RCC 7860 (cell line): ENCODE measurements at regions not wholly inside any gene's neighbourhood (a gene's known extent, or its start where the extent isn't known, plus 50 kb on each side); places are given as distances from the start of the nearest gene placed in this dataset.

ENCODE experiments used
- DNase-seq: peaks from one replicate; pipeline ENCODE4 v3.0.0-alpha.2; 2015; ENCODE audit warnings: low spot score
- FAIRE-seq: peaks from 2 replicates; lab custom pipeline; 2012; peaks lifted over from hg19 to GRCh38; lab: Jason Lieb, UNC

DNA sequence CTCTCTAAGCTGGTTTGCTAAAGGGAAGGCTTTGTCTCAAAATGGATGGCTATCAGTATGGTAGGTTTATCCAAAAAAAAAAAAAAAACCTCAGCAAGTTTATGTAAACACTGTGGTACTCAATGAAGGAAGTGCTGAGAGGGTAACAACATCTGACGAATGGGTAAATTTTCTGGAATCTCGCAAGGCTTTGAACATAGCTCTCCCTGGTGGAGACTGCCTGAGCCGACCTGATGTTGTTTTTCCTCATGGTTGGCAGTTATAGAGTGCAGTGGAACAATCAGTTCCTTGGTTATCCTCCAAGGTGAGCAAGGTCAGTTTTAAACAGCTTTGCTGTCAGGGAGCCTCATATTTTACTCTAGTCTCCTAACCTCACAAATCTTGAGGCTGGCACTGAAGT, 94.6 kb downstream of the ZPLD1 start:
- FAIRE-seq (no peak), DNase-seq (no peak)

DNA sequence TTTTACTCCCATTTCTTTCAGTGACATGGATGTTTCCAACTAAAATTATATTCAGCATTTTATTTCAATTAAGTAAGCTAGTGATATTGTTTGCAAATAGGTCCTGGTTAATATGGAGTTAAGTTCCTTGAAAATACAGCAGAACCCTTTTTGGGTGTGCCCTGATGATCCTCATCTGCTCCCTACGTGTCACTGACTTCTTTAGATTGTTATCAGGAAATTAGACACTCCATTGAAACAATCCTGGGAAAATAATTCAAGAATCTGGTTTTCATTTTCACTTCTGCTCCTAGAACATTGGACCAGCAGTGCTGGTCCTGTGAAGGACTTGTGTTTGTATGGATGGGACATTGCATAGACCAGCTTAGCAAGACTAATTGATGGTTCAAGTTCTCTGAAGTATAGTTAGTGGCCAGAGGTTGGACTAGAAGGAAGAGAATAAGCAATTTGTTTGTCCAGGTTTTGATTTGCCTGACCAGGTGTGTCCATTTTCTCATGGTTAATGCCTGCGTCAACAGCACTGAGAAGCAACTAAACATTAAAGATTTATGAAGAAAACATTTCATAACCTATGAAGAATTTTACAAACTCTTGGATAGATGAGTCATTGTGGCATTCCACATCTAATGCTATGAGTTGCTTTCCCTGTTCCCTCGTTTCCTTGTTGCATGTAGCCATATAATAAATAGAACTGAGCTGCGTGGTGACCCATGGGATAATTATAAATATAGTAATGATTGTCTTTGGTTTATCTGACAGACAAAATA, 95.8 kb downstream of the ZPLD1 start:
- FAIRE-seq (no peak), DNase-seq (peak; percentile 10)

DNA sequence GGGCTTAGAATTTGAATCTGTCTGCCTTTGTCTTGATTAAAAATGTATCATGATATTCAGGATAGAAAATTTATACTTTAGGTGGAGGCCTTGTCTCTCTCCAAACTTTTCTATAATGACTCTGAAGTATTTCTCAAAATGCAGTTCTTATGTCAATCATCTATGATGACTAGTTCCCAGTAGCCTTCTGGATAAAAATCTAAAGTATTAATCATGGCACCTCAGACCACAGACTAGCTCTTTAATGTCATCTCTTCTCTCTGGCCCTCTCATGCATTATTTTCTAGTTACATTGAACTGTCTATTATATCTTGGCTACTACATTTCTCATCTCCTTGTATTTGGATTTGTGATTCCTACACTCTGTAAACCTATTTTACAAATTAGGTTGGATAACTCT, 96.9 kb downstream of the ZPLD1 start:
- DNase-seq = no peak
- FAIRE-seq = peak; percentile 55

DNA sequence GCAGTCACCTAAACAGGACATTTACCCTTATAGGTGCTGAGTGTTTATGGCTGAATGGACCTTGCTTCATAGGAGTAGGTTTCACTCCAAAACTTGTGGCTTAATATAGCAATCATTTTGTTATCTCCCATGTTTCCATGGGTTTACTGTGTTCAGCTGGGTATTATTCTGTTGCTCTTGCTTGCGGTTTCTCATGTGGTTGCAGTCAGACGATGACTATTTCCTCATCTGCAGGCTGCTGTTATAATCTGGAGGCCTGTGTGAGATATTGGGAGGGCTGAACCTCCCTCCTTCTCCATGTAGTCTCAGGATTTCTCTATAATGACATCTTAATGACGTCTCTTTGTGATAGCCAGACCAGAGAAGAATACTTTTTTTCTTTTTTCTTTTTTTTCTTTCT, 98.1 kb downstream of the ZPLD1 start:
- DNase-seq (peak; percentile 29), FAIRE-seq (no peak)

DNA sequence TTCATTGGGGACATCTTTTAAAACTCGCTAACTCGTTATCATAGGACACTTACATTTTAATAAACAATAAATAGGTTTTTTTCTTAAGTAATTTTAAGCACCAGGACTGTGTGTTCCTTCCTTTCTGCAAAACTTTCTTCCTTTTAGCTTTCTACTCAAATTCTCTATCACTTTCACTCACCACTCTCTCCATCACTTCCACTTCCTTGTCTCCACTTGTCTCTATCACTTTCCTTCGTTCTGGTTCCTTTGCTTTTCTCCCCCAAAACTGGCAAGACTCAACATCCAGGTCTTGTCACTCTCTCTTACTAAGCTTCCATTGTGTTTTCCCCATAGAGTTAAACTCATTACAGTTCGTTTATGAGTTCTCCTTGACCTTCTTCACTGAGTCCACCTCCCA, 99.0 kb downstream of the ZPLD1 start:
- FAIRE-seq (no peak), DNase-seq (no peak)

DNA sequence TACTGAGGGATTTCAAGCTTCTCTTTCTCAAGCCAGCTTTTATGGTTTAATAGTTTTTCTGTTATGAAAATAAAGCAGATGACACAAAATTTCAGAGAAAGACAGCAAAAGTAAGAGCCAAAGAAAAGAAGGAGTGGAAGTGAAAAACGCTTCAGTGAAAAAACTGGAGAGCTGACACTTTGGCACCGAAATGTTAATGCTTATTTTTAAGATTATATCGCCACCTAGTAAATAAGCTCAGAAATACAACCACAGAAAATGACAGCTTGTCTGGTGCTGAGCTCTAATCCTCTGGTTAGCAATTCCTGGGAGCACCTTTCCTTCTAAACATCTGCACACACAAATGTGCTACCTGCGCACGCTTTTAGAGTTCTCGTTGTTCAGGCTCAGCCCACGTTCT, 101.6 kb downstream of the ZPLD1 start:
- FAIRE-seq (peak; percentile 75), DNase-seq (peak; percentile 44)

DNA sequence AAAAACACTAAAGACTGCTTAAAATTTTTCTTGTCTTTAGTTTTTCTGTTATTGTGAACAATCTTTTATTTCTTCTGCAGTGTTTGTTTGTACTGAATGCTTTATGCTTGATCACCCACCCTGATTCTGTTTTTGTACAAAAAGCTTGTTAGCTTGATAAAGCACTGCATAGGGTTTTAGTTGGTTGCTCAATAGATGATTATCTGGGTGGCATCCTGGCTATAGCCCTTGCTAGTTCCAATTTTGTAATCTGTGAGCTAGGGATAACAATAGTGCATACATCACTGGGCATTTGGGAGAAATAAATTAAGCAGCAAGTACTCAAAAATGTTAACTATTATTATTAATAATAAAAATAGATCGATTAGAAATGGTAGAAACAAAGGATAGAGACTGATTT, 102.3 kb downstream of the ZPLD1 start:
- DNase-seq (no peak), FAIRE-seq (no peak)

DNA sequence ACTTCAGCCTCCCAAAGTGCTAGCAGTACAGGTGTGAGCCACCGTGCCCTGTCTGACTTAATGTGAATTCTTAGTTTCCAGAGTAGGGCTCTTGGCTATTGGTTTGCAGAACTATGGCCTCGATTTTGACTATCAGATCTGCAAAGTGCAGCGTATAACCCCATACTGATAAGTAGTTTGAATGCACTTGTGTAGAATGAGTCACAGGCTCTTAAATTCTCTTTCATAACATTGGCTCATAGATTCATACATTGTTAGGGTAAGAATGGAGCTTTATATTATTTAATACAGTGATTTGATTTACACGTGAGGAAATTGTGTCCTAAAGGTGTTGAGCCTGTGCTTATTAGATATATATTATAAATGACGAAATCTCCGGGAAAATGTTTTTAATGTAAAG, 109.9 kb downstream of the ZPLD1 start:
- no peak for FAIRE-seq
- DNase-seq = no peak

DNA sequence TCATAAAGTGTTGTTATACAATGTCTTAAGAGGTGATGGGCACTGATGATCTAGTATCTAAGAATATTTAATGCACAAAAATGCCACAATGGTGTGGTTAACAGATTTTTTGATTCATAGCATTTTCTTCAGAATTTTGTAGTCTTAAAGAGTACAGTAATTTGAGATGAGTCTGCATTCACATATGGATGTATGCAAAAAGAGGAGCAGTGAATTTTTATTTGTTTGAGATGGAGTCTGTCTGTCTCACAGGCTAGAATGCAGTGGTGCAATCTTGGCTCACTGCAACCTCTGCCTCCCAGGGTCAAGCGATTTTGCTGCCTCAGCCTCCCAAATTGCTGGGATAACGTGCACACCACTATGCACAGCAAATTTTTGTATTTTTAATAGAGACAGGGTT, 110.5 kb downstream of the ZPLD1 start:
- DNase-seq (no peak), FAIRE-seq (no peak)

DNA sequence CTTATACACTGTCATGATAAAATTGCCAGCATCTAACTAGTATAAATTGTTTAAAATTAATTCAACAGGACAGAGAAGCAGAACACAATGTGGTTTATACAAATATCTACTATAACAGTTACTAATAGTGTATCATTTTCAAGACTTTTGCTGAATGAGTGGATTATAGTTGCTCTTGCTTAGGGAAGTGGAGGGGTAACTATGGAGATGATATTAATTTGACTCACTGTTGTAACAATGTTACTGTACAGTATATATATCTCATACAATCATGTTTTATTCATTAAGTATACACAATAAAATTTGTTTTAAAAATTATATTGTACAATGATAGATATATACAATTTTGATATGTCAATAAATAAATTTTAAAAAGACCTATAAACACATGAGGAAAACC, 119.1 kb downstream of the ZPLD1 start:
- DNase-seq = no peak
- FAIRE-seq = no peak

DNA sequence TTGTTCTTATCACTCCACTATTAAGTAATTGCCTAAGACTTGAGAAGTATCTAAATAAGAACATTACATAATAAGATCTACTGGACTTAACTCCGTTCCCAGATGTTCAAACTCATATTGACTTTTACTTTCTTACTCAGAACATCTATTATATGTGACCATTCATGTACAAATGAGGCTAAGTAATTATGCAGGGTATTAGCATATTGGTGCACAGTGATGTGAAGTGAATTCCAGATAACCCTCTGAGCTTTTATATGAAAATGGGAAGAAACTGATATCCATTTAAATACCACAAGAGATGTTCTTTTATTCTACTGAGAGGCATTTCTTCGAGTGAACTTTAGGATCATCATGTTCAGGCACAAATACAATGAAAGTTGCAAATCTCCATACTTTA, 135.7 kb downstream of the ZPLD1 start:
- DNase-seq (no peak), FAIRE-seq (no peak)

DNA sequence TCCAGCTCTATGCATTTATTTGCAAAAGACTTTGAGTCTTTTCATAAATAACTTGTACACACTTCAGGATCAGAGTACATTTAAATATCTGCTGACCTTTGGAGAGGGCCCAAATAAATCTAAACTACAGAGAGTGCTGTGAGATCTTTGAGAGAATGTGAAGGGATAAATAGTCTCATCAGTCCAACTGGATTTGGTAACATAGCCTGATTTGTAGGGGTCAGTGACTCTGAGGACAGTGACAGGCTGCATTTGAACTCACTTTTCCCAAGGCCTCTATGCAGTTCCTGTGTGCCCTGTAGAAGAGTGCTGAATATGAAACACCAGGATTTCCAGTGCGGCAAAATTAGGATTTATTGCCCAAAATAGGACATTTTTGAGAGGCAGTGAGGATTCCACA, 136.2 kb downstream of the ZPLD1 start:
- DNase-seq (no peak), FAIRE-seq (no peak)

DNA sequence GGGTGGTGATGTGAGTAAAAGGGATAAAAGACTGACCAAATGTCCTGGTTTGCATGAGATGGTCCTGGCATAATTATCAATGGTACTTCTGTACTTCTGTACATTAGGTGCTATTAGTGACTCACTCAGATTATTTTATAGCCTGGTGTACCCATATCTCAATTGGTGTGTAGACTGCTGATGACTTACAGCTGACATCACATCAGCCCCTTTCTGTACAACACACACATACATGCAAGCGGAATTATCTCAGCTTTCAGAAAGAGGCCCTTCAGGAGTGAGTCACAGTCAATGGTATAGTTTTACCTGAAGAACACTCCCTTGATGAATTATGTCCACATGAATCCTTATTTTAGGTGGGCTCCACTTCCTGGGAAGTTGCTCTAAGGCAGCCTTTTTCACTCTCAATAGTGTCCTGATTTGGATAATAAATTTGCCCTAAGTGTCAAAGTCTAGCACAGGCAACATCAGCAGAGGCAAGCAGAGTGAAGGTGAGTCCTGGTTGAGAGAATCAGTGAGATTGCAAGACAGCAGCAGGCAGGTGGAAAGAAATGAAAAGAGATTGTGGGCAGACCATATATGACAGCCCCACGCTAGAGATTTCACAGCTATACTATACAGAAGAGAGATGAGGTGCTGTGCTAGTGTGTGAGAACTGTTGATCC, 137.0 kb downstream of the ZPLD1 start:
- no peak for FAIRE-seq

DNA sequence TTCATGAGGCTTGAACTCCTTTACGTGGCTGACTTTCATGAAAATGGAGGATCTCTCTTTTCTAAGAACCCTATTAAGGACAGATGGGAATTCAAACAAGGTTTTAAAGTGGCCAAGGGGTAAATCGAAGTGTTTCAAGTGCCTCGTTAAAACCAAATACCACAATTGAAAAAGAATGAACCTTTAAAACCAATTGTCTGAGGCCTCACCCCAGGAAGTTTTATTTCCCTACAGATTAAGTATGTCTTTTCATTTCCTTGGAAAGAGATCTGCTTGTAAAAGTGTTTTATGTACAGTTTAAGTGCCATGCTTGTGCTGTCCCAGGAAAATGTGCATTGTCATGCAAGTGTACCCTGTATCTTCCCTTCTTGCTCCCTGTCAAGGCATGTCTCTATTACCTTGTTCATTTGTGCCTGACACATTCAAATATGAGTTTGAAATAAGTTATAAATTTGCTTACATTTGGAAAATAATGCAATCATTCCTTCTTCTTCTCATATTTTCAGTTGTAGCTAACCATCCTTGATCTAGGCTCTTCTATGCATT, 138.7 kb downstream of the ZPLD1 start:
- DNase-seq (no peak), FAIRE-seq (no peak)

More for the DNA sequence above, 137.0 kb downstream of the ZPLD1 start:
- no peak for DNase-seq

DNA sequence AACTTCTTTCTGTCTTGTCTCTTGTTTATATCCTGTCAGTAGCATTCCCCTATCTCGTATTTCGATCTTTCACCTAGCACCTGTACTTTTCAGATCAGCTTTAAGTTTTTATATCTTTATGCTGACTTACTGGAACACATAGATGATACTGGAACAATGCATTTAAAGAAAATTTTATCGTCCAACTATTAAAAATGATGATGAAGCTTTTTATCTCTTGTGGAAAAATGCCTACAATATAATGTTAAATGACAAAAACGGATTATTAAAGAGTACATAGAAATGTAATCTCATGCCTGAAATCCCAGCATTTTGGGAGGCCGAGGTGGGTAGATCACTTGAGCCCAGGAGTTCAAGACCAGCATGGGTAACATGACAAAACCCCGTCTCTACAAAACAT, 139.5 kb downstream of the ZPLD1 start:
- FAIRE-seq = no peak

DNA sequence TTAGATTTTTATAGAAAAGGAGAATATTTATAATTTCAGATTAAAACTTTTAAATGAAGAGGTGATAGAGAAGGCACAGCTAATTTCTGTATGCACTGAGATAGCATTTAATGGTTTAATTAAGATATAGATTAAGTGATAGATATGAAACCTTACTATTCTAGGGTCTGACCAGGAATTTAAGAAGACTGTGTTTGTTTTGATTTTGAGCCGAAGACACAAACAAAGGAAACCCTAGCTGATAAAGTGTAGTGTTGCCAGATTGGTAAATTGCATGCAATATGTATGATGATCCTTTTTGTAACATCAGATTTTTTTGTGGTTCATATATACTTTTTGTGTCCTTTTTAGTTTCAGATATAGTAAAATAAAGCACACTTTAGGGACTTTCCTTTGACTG, 141.8 kb downstream of the ZPLD1 start:
- DNase-seq (no peak), FAIRE-seq (no peak)

More for the DNA sequence above, 139.5 kb downstream of the ZPLD1 start:
- no peak for DNase-seq

DNA sequence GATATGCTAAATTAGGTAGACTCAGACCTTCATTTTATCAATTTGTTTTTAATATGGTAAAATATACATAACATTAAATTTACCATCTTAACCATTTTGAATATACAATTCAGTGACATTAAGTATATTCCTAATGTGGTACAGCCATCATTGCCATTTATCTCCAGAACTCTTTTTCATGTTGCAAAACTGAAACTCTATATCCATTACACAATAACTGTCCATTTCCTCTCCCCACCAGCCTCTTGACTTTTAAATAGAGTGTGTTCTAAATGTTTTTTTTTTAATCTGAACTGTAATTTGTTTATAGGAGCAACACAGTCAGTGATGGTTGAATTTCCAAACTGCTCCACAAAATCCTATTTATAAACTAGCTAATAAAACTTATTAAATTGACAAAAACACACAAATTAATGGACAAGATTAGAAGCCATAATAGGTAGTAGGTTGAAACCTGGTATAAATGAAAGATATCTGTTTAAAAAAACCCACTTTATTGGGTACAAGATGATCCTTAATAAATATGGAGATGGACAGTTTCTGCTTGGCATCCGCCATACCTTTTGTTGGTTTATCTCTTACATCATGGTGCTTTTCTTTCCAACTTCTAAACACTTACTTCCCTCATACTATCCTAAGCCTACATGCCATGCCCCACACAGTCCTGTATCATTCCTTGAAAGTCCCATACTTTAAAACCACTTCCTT, 142.4 kb downstream of the ZPLD1 start:
- DNase-seq = no peak
- FAIRE-seq = no peak

DNA sequence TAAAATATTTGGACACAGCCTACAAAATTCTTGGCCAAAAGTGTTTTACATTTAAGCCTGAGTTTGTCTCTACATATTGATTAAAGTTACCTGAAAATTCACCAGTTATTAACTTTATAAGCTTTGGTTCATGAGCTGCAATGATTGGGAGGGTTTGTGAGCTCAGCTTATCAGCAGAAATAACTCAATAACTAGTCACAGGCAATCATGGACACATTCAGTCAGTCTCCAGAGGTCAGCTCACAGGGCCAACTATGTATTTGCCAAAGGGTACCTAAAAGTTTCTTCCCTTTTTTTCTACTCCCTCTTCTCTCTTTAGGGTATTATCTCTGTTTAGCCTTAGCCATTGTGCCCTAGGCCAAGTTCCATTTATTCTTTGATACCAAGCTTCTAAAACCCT, 145.9 kb downstream of the ZPLD1 start:
- FAIRE-seq (no peak), DNase-seq (no peak)

DNA sequence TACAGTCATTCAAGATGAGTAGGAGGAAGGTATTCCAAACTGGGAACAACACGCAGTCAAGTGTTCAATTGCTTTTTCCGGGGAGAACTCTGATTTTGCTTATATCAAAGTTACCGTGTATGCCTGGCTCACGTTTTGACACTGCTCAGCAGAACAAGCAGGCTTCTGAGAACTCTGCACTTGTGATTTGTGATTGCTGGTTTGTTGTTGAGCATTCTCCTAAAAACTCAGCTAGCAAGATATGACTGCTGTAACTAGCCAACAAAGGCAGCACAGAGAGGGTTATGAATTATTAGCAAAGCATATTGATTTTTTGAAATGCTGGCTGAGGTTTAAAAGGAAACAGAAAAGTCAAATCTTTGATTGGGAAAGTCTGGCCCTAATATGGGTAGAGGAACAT, 151.7 kb downstream of the ZPLD1 start:
- no peak for FAIRE-seq
- DNase-seq = no peak

DNA sequence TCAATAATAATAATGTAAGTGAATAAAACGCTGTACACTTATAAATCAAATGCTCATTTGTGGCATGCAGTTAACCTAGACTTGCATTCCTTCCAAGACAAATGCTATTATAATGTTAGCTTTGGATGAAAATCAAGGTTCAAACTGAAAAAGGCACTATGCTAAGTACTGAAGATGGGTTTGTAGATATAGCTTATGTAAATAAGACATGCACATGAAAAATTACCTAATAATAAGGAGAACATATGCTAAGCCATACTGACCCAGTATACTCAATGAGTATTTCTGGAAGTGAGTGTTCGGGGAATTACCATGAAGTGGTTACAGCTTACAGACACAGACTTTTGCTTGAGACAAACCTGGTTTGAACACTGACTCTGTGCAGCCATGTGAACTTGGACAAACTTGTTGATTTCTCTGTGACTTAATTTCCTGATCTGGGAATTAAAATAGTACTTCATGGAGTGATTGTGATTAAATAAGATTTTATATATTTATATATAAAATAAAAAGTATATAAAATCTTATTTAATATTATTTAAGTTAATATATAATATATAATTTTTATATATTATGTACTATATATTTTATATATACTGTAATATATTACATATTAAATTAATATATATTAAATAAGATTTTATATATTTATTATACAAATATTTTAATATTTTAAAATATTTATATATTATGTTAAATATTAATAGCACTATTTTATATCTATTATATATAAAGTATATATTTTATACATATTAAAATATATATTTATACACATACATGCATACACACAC, 159.2 kb downstream of the ZPLD1 start:
- FAIRE-seq (peak; percentile 96), DNase-seq (no peak)

DNA sequence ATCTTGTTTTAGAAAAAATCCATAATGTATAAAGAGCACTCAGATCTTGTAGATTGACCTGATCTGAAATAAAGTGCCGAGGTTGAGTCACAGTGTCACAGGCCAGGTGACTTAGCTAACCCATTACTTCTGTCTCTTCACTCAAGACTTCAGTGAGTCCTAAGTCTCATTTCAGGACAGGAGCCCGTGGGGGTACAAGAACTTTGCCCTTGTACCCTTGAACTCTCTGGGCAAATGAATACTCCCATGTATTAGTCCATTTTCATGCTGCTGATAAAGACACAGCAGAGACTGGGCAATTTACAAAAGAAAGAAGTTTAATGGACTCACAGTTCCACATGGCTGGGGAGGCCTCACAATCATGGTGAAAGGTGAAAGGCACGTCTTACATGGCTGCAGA, 160.2 kb downstream of the ZPLD1 start:
- FAIRE-seq (no peak), DNase-seq (no peak)
